Heart right ventricle (tissue), 16 donors: ENCODE measurements at regions not wholly inside any gene's neighbourhood (a gene's known extent, or its start where the extent isn't known, plus 50 kb on each side); places are given as distances from the start of the nearest gene placed in this dataset.
A peak's percentile ranks its signal among the peaks of the same experiment; 100 is the strongest.

Source experiments
- ATAC-seq, 8 donors: fragments of 200-7000 bp; cut with Tn5 transposase; one replicate each; pipeline ENCODE4 v1.9.1; 2020; ENCODE audit warnings: mild to moderate bottlenecking in 8 of 8, moderate library complexity in 8 of 8, moderate number of reproducible peaks in 1 of 8
- DNase-seq, 2 donors: peaks; one replicate each; pipeline ENCODE4 v3.0.0-alpha.2; 2020
- H3K27ac ChIP-seq, 10 donors: fragments of 200-600 bp; sonication (generic) in 2 of 10; one replicate each; pipeline versions ENCODE4 v1.5.0 to v1.8.0; 2020 to 2022; ENCODE audit warnings: mild to moderate bottlenecking in 3 of 10
- H3K27me3 ChIP-seq, 7 donors: fragments of 200-600 bp; one replicate each; pipeline ENCODE4 v1.8.0; 2021 to 2022; ENCODE audit warnings: mild to moderate bottlenecking in 2 of 7
- H3K36me3 ChIP-seq, 9 donors: fragments of 200-600 bp; sonication (generic) in 1 of 9; one replicate each; pipeline versions ENCODE4 v1.5.0 to v1.8.0; 2020 to 2022; ENCODE audit warnings: mild to moderate bottlenecking in 2 of 9
- H3K4me1 ChIP-seq, 9 donors: fragments of 200-600 bp; sonication (generic) in 1 of 9; one replicate each; pipeline versions ENCODE4 v1.5.0 to v1.8.0; 2020 to 2022; ENCODE audit warnings: mild to moderate bottlenecking in 4 of 9
- H3K4me3 ChIP-seq, 10 donors: fragments of 200-600 bp; sonication (generic) in 2 of 10; one replicate each; pipeline versions ENCODE4 v1.5.0 to v1.8.0; 2020 to 2022; ENCODE audit warnings: mild to moderate bottlenecking in 7 of 10, moderate library complexity in 2 of 10
- H3K9me3 ChIP-seq, 11 donors: fragments of 200-600 bp in 10 of 11; sonication (generic) in 2 of 11; one replicate each; pipeline versions ENCODE4 v1.5.0 to v1.8.0; 2013 to 2022; ENCODE audit warnings: mild to moderate bottlenecking in 2 of 11, control low read depth in 1 of 11, moderate library complexity in 1 of 11
- CTCF ChIP-seq, 9 donors: fragments of 200-600 bp; sonication (generic) in 2 of 9; IDR thresholded peaks; one replicate each; pipeline versions ENCODE4 v1.5.0 to v1.8.0; 2021 to 2022; ENCODE audit warnings: antibody characterized with exemption in 9 of 9, mild to moderate bottlenecking in 5 of 9, moderate library complexity in 1 of 9
- WGBS, 2 donors: extraction: QIAGEN DNeasy Blood & Tissue Kit; methylation state at CpG; one replicate each; pipeline ENCODE4 v1.1.7; 2013; ENCODE audit warnings: inconsistent platforms in 1 of 2; 5-methylcytosine and 5-hydroxymethylcytosine counted together
- intact Hi-C, 10 donors: fragments of 100-400 bp; cut with DNase I; formaldehyde crosslinking; loops; one replicate each; pipeline versions ENCODE4 v1.11.1 to v1.14.2; 2022
- donor health status: Arrhythmogenic right ventricular cardiomyopathy.
- donor health status: ischemic (EF 13 %, LVEDD 7.1; RV severe dilation, severe dysfunction).
- donor health status: healthy with polysubstance abuse.
- donor health status: DM: no; HTN: yes; CAD: no.
- donor health status: DM: no; HTN: no; CAD: no.
- donor health status: ischemic (EF 25% LVEDD 6.9; RV normal size, moderate dysfunction).
- donor health status: ischemic (EF 25% LVEDD 5.7; RV mildly dilated, moderate dysfunction).
- donor health status: healthy.
- donor health status: DM: yes; HTN: yes; CAD: no.
- donor health status: Ischemic cardiomyopathy.
- donor health status: ischemic (EF 35%, LVEDD 5.7; RV mildly dilated, moderate dysfunction).
- donor health status: nonischemic (EF 11% LVEDD 7.7; RV severe dilation, severe dysfunction).
- donor health status: DM: yes; HTN: yes; CAD: no.
- donor health status: PGD.
- donor health status: ischemic (EF 29% LVEDD 5.4; RV normal size, mild dysfunction).
- donor health status: nonischemic (EF 23%, LVEDD 6.1; RV moderate dilation, normal function).

DNA sequence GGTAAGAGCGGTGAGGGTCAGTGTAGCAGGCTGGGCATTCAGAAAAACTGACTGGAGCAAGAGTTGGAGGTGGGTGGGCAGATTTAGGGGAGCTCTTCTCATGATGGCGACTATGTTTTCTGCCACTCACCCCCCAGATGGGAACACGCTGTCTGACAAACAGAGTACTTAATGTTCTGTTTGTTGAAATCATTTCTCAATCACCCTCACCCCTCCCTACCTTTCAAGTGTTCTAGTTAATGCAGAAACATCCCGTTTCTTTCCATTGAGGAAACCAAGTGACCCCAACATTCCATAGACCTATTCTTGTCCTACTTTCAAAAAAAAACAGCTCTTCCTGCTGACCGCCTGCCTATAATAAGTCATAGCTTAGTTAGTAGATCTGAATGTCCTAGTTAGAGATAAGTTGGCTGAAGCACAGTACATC lies 132.5 kb upstream of the NEDD9 start:
- no peaks in the 10 kb centered on the region for H3K27me3 ChIP-seq
- intact Hi-C loops, result loop anchor here in 4 of 10 donors (5.0 to 10.0 kb wide), 6 partner anchors 62 to 150 kb away; partner anchors contain the start of gene NEDD9 (in 1 of the 4)
- H3K4me3 ChIP-seq, result no peak overlapping the region
- ATAC-seq (peak; percentile 39 to 92 (median 84)), DNase-seq (no peak)
- peak overlapping the region; percentile 76 to 92 (median 86) for H3K27ac ChIP-seq
- H3K4me1 ChIP-seq, result peaks cover 2 to 60% (median 55%) of the 10 kb centered on the region in 9 donors
- no peaks in the 10 kb centered on the region for H3K36me3 ChIP-seq
- no peak for TF ChIP-seq CTCF (IDR thresholded peaks at IDR 0.05)
- H3K9me3 ChIP-seq, result peaks cover 0 to 7% (median 0%) of the 10 kb centered on the region in 11 donors
- 57% methylated on average over 5 of the region's 5 CpGs for WGBS, 2 donors

DNA sequence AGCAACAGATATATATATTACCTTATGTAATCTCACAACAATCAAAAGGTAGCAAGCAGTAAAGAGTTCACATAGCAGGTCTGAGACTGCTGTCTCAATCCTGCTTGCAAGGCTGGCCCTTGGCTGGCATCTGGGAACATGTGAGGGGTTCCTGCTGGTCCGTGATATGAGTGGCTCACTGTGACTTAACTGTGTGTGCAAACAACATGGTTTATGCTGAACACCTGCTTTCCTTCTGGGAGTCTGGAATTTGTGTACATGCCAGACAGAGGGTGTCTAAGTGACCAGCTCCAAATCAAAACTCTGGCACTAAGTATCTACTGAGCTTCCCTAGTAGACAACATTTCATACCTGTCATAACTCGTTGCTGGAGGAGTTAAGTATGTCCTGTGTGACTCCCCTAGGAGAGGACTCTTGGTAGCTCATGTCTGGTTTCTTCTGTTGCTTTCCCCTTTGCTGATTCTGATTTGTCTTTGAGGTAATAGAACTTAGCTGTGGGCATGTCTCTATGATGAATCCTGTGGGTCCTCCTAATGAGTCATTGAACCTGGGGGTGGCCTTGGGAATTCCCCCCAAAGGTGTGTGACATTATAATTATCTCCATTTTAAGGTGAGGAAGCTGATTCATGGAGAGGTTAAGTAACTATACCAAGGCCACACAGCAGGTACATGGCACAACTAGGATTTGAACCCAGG lies 131.6 kb upstream of the NEDD9 start:
- H3K9me3 ChIP-seq, result peaks cover 0 to 7% (median 0%) of the 10 kb centered on the region in 11 donors
- no peak overlapping the region for H3K4me3 ChIP-seq
- H3K27me3 ChIP-seq, result no peaks in the 10 kb centered on the region
- H3K4me1 ChIP-seq, result peaks cover 2 to 58% (median 50%) of the 10 kb centered on the region in 9 donors
- DNase-seq (no peak), ATAC-seq (no peak)
- H3K36me3 ChIP-seq, result no peaks in the 10 kb centered on the region
- intact Hi-C loops, result loop anchor here in 3 of 10 donors (5.0 to 10.0 kb wide), 4 partner anchors 71 to 149 kb away; partner anchors contain the start of gene NEDD9 (in 1 of the 3)
- peak overlapping the region; percentile 76 to 92 (median 84) for H3K27ac ChIP-seq
- TF ChIP-seq CTCF (IDR thresholded peaks at IDR 0.05), result no peak
- WGBS, 2 donors, result 63 to 65% methylated on average over 2 of the region's 2 CpGs

DNA sequence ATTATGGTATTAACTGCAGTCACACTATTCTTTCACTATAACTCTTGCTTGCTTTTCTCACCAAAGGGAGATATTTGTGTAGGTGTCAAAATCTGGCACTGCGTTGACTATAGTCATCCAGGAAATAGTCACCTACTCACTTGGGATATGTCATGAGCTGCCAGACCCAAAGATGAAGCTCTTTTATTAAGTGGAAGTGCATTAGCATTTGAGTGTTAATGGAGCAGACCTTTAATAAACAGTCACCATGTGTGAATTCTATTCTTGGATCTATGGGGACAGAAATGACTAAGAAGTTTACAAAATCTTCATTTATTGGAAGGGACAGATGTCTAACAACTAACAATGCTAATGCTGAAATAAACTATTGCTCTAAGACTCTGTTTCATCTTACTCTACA lies 130.1 kb upstream of the NEDD9 start:
- WGBS, 2 donors, result 65 to 67% methylated on average over 1 of the region's 1 CpG
- no peak for ATAC-seq
- no peaks in the 10 kb centered on the region for H3K36me3 ChIP-seq
- no peak for DNase-seq
- H3K4me1 ChIP-seq, result peaks cover 5 to 56% (median 47%) of the 10 kb centered on the region in 9 donors
- H3K27me3 ChIP-seq, result no peaks in the 10 kb centered on the region
- H3K27ac ChIP-seq, result peak overlapping the region in 1 of 10 donors; percentile 44
- no peak for TF ChIP-seq CTCF (IDR thresholded peaks at IDR 0.05)
- H3K9me3 ChIP-seq, result peaks cover 0 to 7% (median 0%) of the 10 kb centered on the region in 11 donors
- no peak overlapping the region for H3K4me3 ChIP-seq
- intact Hi-C loops, result loop anchor here in 3 of 10 donors (5.0 to 10.0 kb wide), 4 partner anchors 72 to 148 kb away; partner anchors contain the start of gene NEDD9 (in 1 of the 3)

- 76 to 81% methylated on average over 4 of the region's 4 CpGs for WGBS, 2 donors
- peaks cover 8 to 56% (median 46%) of the 10 kb centered on the region in 9 donors for H3K4me1 ChIP-seq
- intact Hi-C loops, result loop anchor here in 2 of 10 donors (5.0 kb wide), 2 partner anchors 42 to 127 kb away; partner anchors contain the start of gene NEDD9 (in 1 of the 2)
Measured at GRCh38 chr6:11358904-11359830, 126.7 kb upstream of the NEDD9 start.

More at GRCh38 chr6:11358904-11359830, 126.7 kb upstream of the NEDD9 start:
- Histone ChIP-seq H3K27me3 (no peaks in the 10 kb centered on the region), H3K36me3 (no peaks in the 10 kb centered on the region), H3K27ac (peak overlapping the region; percentile 9 to 95 (median 24)), H3K9me3 (peaks cover 0 to 7% (median 0%) of the 10 kb centered on the region in 11 donors), H3K4me3 (no peak overlapping the region)
- DNase-seq (no peak), ATAC-seq (no peak)
- TF ChIP-seq CTCF (IDR thresholded peaks at IDR 0.05), result no peak
